SKM-1 treated with dmso at 0.1 percent for 144 hours (cell line): ENCODE measurements at regions not wholly inside any gene's neighbourhood (a gene's known extent, or its start where the extent isn't known, plus 50 kb on each side); places are given as distances from the start of the nearest gene placed in this dataset.
"Not testable (repeated sequence)": the region's sequence is repeated elsewhere in the genome, so short reads cannot be mapped to it uniquely, and the experiment has no call there.

ENCODE experiments used
- DNase-seq: peaks from one replicate; lab custom pipeline; 2025; ENCODE audit not compliant: unreplicated experiment; lab: John Stamatoyannopoulos, UW

DNA sequence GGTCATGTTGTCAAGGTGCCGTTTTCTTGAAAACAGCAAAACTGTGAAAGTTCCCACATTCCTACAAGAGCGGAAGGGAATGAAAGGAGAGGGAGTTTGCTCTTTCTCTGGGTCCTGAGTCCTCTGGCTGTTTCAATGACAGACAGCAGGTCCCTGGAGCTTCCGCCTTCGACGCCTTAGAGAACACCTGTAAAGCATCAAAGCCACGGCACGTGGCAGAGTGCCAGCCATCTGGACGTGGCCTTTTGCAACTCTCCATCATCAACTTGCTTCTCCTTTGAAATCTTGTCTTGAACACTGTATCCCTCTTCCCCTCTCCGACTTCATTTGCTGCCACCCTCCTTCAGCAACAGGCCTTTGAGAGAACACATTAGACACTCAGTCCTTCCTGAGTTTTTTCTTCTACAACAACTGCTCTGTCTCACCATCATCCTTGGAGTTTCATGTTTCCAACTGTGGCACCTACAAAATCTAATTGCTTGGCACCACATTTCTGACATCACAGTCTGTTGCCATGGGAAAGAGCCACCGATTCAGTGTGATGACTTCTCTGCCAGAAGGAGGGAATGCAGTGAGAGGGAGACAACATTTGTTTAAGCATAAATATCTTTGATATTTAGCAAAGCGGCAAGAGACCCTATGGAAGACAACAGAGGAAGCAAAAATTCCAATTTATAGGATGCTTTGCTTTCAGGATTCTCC lies 204.9 kb upstream of the PTER start:
- DNase-seq = no peak

DNA sequence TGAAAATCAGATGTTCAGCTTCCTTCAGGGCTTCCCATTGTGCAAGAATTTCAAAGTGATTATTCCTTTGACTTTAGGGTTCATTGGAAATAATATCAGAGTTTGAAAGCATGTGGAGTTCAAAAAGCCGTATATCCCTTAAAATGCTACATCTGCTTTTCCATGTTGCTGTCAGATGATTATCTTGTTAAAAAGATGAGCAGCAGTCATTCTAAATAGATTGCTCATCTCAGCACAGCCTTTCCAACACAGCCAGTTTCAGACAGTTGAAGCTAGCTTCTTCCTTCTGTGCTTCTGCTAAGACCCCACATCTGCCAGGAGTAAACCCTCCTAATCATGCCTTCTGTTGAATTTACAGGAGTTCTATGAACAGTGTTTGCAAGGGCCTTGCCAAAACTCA lies 204.4 kb upstream of the PTER start:
- no peak for DNase-seq

DNA sequence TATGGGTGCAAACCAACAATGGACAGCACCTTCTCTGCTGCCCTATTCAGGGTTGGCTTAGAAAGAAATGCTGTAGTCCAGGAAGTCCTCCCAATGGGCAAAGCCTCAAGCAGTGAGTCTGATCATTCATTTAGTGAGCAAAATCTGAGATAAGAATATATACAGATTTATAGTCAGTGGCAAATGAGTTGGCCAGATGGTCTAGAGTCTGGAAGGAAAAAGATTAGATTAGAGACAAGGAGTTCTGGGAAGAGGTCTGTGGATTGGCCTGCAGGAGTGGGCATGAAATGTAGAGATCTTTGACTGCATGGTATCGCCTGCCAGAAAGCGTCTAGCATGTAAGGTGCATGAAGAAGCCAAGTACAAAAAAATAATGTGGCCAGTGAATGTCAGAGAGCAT lies 201.9 kb upstream of the PTER start:
- no peak for DNase-seq

GRCh38 chr10:16242446-16242845 lies 194.4 kb upstream of the PTER start:
- DNase-seq = no peak

- DNase-seq = no peak
These were observed 193.8 kb upstream of the PTER start for GRCh38 chr10:16242859-16243613.

GRCh38 chr10:16250136-16250535 lies 186.7 kb upstream of the PTER start:
- not testable (repeated sequence) for DNase-seq

DNA sequence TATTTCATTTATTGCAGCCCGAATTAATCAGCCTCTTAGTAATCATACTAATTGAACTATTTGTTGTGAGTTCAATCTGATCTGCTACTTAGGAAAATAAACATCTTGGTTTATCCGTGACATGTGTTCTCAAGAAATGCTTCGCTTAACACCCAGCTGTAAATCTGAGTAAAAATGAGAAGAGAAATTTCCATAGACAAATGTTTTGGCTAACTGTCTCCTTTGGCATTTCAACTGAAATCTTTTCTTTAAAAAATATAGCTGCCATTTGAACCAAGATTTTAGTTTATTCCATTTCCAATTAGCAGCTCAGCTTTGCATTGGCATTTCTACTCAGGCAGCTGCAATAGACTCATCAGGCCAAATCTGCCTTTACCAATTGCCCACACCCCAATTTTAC lies 180.5 kb upstream of the PTER start:
- DNase-seq = no peak

- DNase-seq = no peak
These were observed 178.3 kb upstream of the PTER start for GRCh38 chr10:16258291-16259040.

DNA sequence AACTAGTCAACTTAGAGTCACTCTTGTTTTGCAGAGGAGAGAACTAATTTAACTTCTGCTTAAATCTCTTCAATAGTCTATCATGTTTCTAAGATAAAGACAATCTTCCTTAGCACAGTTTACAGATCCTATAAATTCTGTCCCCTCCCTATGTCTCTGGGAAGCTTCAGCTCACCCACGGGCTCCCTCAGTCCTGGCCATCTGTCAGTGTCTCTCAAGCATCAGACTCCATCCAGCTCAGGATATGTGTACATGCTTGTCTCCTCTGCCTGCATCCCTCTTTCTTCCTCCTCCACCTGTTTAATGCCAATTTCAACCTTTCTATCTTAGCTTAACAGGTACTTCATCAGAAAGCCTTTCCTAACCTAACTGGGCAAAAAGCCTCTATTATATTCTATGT lies 177.1 kb upstream of the PTER start:
- DNase-seq = no peak

DNA sequence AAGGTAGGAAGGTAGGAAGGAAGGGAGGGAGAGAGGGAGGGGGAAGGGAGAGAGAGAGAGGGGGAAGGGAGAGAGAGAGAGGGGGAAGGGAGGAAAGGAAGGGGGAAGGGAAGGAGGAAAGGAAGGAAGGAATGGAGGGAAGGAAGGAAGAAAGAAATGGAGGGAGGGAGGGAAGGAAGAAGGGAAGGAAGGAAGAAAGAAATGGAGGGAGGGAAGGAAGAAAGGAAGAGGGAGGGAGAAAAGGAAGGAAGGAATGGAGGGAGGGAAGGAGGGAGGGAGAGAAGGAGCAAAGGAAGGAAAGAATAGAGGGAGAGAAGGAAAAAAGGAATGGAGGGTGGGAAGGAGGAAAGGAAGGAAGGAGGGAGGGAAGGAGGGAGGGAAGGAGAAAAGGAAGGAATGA lies 176.4 kb upstream of the PTER start:
- DNase-seq = no peak

DNA sequence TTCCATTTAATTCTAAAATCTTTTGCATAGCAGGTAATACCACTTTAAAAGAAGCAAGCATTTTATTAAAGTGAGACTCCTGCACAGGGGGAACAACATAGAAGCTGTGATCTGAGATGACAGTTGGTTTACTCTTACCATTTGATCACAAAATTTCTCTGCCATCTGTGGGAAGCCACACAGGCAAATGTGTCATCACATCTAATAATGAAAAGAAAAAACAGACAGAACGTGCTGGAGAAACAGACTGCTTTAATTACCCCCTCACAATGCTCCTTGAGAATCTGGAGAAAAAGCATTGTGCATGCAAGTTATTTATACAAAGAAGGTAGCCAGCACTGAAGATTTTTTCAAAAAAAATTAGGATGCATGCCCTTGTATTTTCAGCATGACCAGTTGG lies 165.2 kb upstream of the PTER start:
- no peak for DNase-seq

DNA sequence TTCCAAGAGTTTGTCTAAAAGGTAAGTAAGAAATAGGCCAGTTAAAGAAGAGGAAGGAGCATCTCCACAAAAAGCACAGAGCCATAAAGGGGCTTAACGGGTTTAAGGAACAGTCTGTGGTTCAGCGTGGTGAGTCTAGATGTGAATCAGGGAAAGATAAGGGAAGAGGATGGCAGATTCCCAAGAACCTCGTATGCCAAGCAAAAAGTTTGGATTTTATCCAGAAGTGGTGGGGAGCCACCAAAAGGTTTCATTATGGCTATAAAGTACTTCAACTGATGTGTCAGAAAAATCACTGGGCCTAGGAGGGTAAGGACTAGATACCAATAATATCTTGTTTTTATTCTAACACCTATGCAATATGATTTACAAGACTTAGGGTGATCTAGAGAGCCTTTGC lies 161.9 kb upstream of the PTER start:
- no peak for DNase-seq

DNA sequence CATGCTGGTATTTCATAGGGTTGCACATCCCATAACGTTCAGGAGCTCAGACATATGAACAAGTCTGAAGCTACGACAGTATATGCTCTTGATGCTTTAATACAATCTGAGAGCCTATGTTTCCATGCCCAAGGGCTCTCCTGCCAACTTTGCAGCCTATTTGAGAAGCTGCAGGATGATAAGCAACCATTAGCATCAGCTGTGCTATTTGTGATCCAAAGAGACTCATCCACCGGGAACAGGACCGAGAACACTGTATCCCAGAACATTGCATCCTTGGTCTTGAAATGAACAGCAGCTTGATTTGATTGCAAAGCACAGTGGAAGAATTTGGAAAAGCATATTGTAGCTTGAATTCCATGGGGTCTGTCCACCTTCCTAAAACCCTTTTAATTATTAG lies 156.2 kb upstream of the PTER start:
- DNase-seq = no peak

- DNase-seq = no peak
These were observed 144.4 kb upstream of the PTER start for GRCh38 chr10:16292366-16292765.

DNA sequence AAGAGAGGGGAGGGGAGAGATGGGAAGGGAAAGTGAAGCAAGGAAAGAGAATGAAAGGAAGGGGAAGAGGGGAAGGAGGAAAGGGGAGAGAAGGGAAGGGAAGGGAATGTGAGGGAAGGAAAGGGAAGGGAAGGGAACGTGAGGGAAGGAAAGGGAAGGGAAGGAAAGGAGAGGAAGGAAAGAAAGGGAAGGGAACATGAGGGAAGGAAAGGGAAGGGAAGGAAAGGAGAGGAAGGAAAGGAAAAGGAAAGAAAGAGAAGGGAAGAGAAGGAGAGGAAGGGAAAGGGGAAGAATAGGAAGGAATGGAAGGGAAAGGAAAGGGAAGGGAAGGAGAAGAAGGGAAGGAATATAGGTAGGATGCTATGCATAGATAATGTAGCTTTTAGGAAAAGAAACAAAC lies 139.7 kb upstream of the PTER start:
- no peak for DNase-seq

GRCh38 chr10:16297642-16298041 lies 139.2 kb upstream of the PTER start:
- DNase-seq = no peak

DNA sequence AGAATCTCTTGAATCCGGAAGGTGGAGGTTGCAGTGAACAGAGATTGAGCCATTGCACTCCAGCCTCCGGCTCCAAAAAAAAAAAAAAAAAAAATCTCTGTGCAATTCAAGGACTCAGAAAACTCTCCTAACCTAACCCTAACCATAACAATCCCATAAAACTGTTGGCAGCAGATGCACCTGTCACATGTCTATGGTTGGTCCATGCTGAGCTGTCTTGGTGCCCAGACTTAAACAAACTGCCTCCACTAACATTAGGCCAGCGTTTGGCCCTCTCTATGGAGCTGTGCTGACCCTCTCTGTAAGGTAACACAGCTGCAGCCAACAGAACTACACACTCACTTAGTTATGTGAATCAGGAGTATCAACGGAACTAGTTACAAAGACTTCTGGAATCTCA lies 132.5 kb upstream of the PTER start:
- DNase-seq = no peak

DNA sequence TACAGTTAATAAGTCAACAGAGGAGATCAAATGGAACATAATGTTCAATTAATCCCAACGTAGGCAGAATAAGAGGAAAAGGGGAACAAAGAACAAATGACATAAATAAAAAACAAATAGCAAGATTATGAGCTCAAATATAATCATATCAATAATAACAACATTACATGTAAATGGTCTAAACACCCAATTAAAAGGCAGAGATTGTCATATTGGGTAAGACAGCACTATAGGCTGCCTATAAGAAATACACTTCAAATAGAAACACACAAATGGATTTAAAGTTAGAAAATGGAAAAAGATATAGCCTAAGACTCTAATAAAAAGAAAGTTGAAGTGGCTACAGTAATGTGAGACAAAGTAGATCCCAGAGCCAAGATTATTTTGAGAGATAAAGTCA lies 126.4 kb upstream of the PTER start:
- no peak for DNase-seq

- DNase-seq = no peak
These were observed 122.6 kb upstream of the PTER start for GRCh38 chr10:16314259-16314658.

DNA sequence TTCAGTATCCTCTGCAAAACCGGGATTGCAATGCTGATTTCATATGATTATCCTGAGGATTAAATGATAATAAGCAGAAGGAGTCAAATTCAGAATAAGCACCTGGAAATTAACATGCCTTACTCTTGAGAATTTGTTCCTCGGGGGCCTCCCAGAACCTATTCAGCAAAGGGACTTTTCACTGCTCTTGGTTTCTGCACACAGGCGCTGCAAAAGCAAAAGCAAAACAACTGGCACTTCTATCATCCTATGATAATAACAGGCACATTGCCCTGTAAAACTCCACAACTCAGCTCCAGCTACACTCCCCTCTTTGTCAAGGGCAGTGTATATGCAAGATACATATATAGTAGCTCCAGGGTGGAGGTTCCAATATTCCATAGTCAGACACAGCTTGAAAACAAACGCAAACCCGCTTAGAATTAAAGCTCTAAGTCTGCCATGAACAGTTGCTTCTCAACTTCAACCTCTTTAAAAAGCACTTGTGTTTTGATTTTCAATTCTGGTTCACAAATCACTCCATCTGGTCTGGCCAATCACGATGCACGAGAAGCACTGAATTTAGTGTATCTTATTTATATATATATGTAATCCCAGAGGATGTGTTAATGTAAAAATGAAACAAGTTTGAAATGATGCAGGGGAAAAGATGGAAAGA lies 119.9 kb upstream of the PTER start:
- DNase-seq = no peak

DNA sequence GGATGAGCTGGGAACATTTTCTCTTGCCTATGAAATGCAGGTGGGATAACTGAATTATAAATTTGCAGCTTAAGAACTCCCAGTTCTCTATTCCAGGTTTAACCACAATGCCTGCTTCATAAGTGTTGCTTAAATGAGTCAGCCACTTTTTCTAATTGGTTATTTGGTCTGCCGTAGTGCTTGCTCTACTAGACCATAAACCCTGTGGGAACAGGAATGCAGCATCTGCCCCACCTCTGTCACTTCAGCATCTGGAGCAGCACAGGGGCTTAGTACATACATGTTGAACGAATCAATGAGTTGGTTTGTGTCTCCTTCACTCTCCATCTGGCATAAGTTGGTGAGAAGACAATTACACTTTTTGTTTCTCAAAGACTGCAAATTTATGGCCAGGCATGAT lies 95.2 kb upstream of the PTER start:
- no peak for DNase-seq

- no peak for DNase-seq
These were observed 87.9 kb upstream of the PTER start for GRCh38 chr10:16348891-16349290.
